ENCODE measurements at regions not wholly inside any gene's neighbourhood (a gene's known extent, or its start where the extent isn't known, plus 50 kb on each side); places are given as distances from the start of the nearest gene placed in this dataset.

GRCh38 chr17:413016-413350, 60.4 kb upstream of the RPH3AL start:
- Histone ChIP-seq H3K9me3 (ENCODE audit: control insufficient read depth in 4 of 4, low read length in 3 of 4) (no peaks in the 10 kb centered on the region), H3K4me3 (ENCODE audit: low read depth in 1 of 3, low read length in 3 of 3) (no peak overlapping the region), H3K36me3 (ENCODE audit: control insufficient read depth in 4 of 4, insufficient read depth in 3 of 4, low read depth in 1 of 4, low read length in 3 of 4) (peaks cover 0 to 1% (median 0%) of the 10 kb centered on the region in 4 donors), H3K4me1 (ENCODE audit: control insufficient read depth in 4 of 4, insufficient read depth in 4 of 4, low read length in 3 of 4) (peaks cover 0 to 21% (median 16%) of the 10 kb centered on the region in 4 donors), H3K27me3 (ENCODE audit: control insufficient read depth in 4 of 4, insufficient read depth in 4 of 4, low read length in 3 of 4) (no peaks in the 10 kb centered on the region), H3K9ac (ENCODE audit: low read depth in 1 of 2, low read length in 2 of 2) (no peak overlapping the region), H3K27ac (ENCODE audit: low read depth in 1 of 2, low read length in 2 of 2) (no peak overlapping the region)
- TF ChIP-seq REST (IDR thresholded peaks at IDR 0.05) (no peak), EGR1 (IDR thresholded peaks at IDR 0.05; ENCODE audit: low read depth in 2 of 2) (no peak), SP1 (IDR thresholded peaks at IDR 0.05) (no peak), CTCF (IDR thresholded peaks at IDR 0.05; ENCODE audit: low read depth, low read length, missing input control) (no peak), MAX (IDR thresholded peaks at IDR 0.05) (no peak), RXRA (IDR thresholded peaks at IDR 0.05) (no peak)
- no peak for DNase-seq (ENCODE audit: low spot score)
- WGBS, result 79% methylated on average over 10 of the region's 10 CpGs

GRCh38 chr17:412211-413015, 59.8 kb upstream of the RPH3AL start:
- WGBS, result 58% methylated on average over 15 of the region's 15 CpGs
- peak overlapping the region in 1 of 2 donors; percentile 19 for H3K27ac ChIP-seq (ENCODE audit: low read depth in 1 of 2, low read length in 2 of 2)
- peaks cover 0 to 1% (median 0%) of the 10 kb centered on the region in 4 donors for H3K36me3 ChIP-seq (ENCODE audit: control insufficient read depth in 4 of 4, insufficient read depth in 3 of 4, low read depth in 1 of 4, low read length in 3 of 4)
- no peaks in the 10 kb centered on the region for H3K9me3 ChIP-seq (ENCODE audit: control insufficient read depth in 4 of 4, low read length in 3 of 4)
- H3K9ac ChIP-seq (ENCODE audit: low read depth in 1 of 2, low read length in 2 of 2), result no peak overlapping the region
- TF ChIP-seq HNF4A (conservative IDR thresholded peaks at IDR 0.05) (no peak), ATF3 (IDR thresholded peaks at IDR 0.05) (no peak), JUND (IDR thresholded peaks at IDR 0.05) (no peak), RAD21 (IDR thresholded peaks at IDR 0.05) (peak; percentile 88 to 94), REST (IDR thresholded peaks at IDR 0.05) (no peak), FOXA2 (IDR thresholded peaks at IDR 0.05) (no peak), EGR1 (IDR thresholded peaks at IDR 0.05; ENCODE audit: low read depth in 2 of 2) (no peak), MAX (IDR thresholded peaks at IDR 0.05) (peak; percentile 60), CTCF (IDR thresholded peaks at IDR 0.05; ENCODE audit: low read depth, low read length, missing input control) (peak; percentile 82), YY1 (IDR thresholded peaks at IDR 0.05) (peak; percentile 25), RXRA (IDR thresholded peaks at IDR 0.05) (peak; percentile 39 to 41)
- peaks cover 0 to 21% (median 16%) of the 10 kb centered on the region in 4 donors for H3K4me1 ChIP-seq (ENCODE audit: control insufficient read depth in 4 of 4, insufficient read depth in 4 of 4, low read length in 3 of 4)
- H3K27me3 ChIP-seq (ENCODE audit: control insufficient read depth in 4 of 4, insufficient read depth in 4 of 4, low read length in 3 of 4), result no peaks in the 10 kb centered on the region
- DNase-seq (ENCODE audit: low spot score), result peak; percentile 49
- no peak overlapping the region for H3K4me3 ChIP-seq (ENCODE audit: low read depth in 1 of 3, low read length in 3 of 3)
